ENCODE measurements at regions not wholly inside any gene's neighbourhood (a gene's known extent, or its start where the extent isn't known, plus 50 kb on each side); places are given as distances from the start of the nearest gene placed in this dataset.

GRCh38 chr20:62535964-62536363 lies 60.2 kb upstream of the GATA5 start:
- ATAC-seq (no peak), DNase-seq (no peak)
- H3K36me3 ChIP-seq (ENCODE audit: control insufficient read depth, insufficient read depth, low read length) = no peaks in the 10 kb centered on the region
- H3K36me3 Mint-ChIP-seq = no peaks in the 10 kb centered on the region
- no peaks in the 10 kb centered on the region for H3K4me1 ChIP-seq (ENCODE audit: control insufficient read depth, insufficient read depth, low read length)
- no peaks in the 10 kb centered on the region for H3K4me1 Mint-ChIP-seq
- 85% methylated on average over 12 of the region's 12 CpGs for WGBS (ENCODE audit: insufficient coverage)
- no peak overlapping the region for H3K4me3 ChIP-seq (ENCODE audit: low read length)
- H3K4me3 Mint-ChIP-seq = no peak overlapping the region
- no peak overlapping the region for H3K27ac ChIP-seq (ENCODE audit: low read length)
- TF ChIP-seq CTCF (IDR thresholded peaks at IDR 0.05) = no peak
- H3K9me3 ChIP-seq (ENCODE audit: control insufficient read depth, insufficient read depth, low read length) = no peaks in the 10 kb centered on the region
- no peaks in the 10 kb centered on the region for H3K27me3 ChIP-seq (ENCODE audit: control insufficient read depth, insufficient read depth, low read length)
- intact Hi-C loops (cut with micrococcal nuclease) = no loop called here
- no peaks in the 10 kb centered on the region for H3K9me3 Mint-ChIP-seq
- no peaks in the 10 kb centered on the region for H3K27me3 Mint-ChIP-seq (ENCODE audit: low read depth in 2 of 2)
- no peak overlapping the region for H3K27ac Mint-ChIP-seq

GRCh38 chr20:62536871-62537401 lies 61.1 kb upstream of the GATA5 start:
- Histone ChIP-seq H3K4me3 (ENCODE audit: low read length) (no peak overlapping the region), H3K36me3 (ENCODE audit: control insufficient read depth, insufficient read depth, low read length) (no peaks in the 10 kb centered on the region), H3K27me3 (ENCODE audit: control insufficient read depth, insufficient read depth, low read length) (no peaks in the 10 kb centered on the region), H3K9me3 (ENCODE audit: control insufficient read depth, insufficient read depth, low read length) (no peaks in the 10 kb centered on the region), H3K27ac (ENCODE audit: low read length) (no peak overlapping the region), H3K4me1 (ENCODE audit: control insufficient read depth, insufficient read depth, low read length) (no peaks in the 10 kb centered on the region)
- no peaks in the 10 kb centered on the region for H3K27me3 Mint-ChIP-seq (ENCODE audit: low read depth in 2 of 2)
- ATAC-seq (peak in 1 of 3 donors; percentile 3), DNase-seq (no peak)
- TF ChIP-seq CTCF (IDR thresholded peaks at IDR 0.05) = no peak
- no peak overlapping the region for H3K27ac Mint-ChIP-seq
- WGBS (ENCODE audit: insufficient coverage) = 89% methylated on average over 16 of the region's 16 CpGs
- H3K4me3 Mint-ChIP-seq = no peak overlapping the region
- intact Hi-C loops (cut with micrococcal nuclease) = no loop called here
- no peaks in the 10 kb centered on the region for H3K4me1 Mint-ChIP-seq
- no peaks in the 10 kb centered on the region for H3K9me3 Mint-ChIP-seq
- no peaks in the 10 kb centered on the region for H3K36me3 Mint-ChIP-seq

- ATAC-seq = no peak
- no peak overlapping the region for H3K27ac Mint-ChIP-seq
These were observed 62.0 kb upstream of the GATA5 start for GRCh38 chr20:62537649-62538292.

More at GRCh38 chr20:62537649-62538292, 62.0 kb upstream of the GATA5 start:
- DNase-seq = no peak
- Histone ChIP-seq H3K4me1 (ENCODE audit: control insufficient read depth, insufficient read depth, low read length) (no peaks in the 10 kb centered on the region), H3K36me3 (ENCODE audit: control insufficient read depth, insufficient read depth, low read length) (no peaks in the 10 kb centered on the region), H3K27ac (ENCODE audit: low read length) (no peak overlapping the region), H3K27me3 (ENCODE audit: control insufficient read depth, insufficient read depth, low read length) (no peaks in the 10 kb centered on the region), H3K9me3 (ENCODE audit: control insufficient read depth, insufficient read depth, low read length) (no peaks in the 10 kb centered on the region), H3K4me3 (ENCODE audit: low read length) (no peak overlapping the region)
- intact Hi-C loops (cut with micrococcal nuclease) = no loop called here
- Mint-ChIP-seq H3K4me3 (no peak overlapping the region), H3K4me1 (no peaks in the 10 kb centered on the region), H3K36me3 (no peaks in the 10 kb centered on the region), H3K27me3 (ENCODE audit: low read depth in 2 of 2) (no peaks in the 10 kb centered on the region), H3K9me3 (no peaks in the 10 kb centered on the region)
- WGBS (ENCODE audit: insufficient coverage) = 81% methylated on average over 28 of the region's 28 CpGs
- no peak for TF ChIP-seq CTCF (IDR thresholded peaks at IDR 0.05)

All from natural killer cell (primary cell).